HT1080 (cell line): ENCODE measurements at regions not wholly inside any gene's neighbourhood (a gene's known extent, or its start where the extent isn't known, plus 50 kb on each side); places are given as distances from the start of the nearest gene placed in this dataset.

Experiments
- DNase-seq: peaks from one replicate; pipeline ENCODE4 v3.0.0-alpha.2; 2015; ENCODE audit warnings: low read depth

GRCh38 chr9:22395687-22396141, 50.9 kb upstream of the DMRTA1 start:
- peak; percentile 83 for DNase-seq
